ENCODE measurements at regions not wholly inside any gene's neighbourhood (a gene's known extent, or its start where the extent isn't known, plus 50 kb on each side); places are given as distances from the start of the nearest gene placed in this dataset.
"Not testable (repeated sequence)": the region's sequence is repeated elsewhere in the genome, so short reads cannot be mapped to it uniquely, and the experiment has no call there.

GRCh38 chr13:76286178-76286577, 600.0 kb downstream of the KCTD12 start:
- H3K27me3 Mint-ChIP-seq (ENCODE audit: unreplicated experiment) = peaks cover 7% of the 10 kb centered on the region
- peaks cover 17% of the 10 kb centered on the region for H3K4me1 Mint-ChIP-seq (ENCODE audit: unreplicated experiment)
- no peak overlapping the region for H3K4me3 Mint-ChIP-seq (ENCODE audit: unreplicated experiment)
- no peak for TF ChIP-seq CTCF (IDR thresholded peaks at IDR 0.05)
- peak overlapping the region; percentile 54 for H3K27ac Mint-ChIP-seq (ENCODE audit: unreplicated experiment)
- peaks cover 8% of the 10 kb centered on the region for H3K9me3 Mint-ChIP-seq (ENCODE audit: unreplicated experiment)
- DNase-seq (ENCODE audit: extremely low spot score, unreplicated experiment) = no peak
- no peaks in the 10 kb centered on the region for H3K36me3 Mint-ChIP-seq (ENCODE audit: unreplicated experiment)

GRCh38 chr13:76285463-76285862, 600.7 kb downstream of the KCTD12 start:
- DNase-seq (ENCODE audit: extremely low spot score, unreplicated experiment) = no peak
- H3K9me3 Mint-ChIP-seq (ENCODE audit: unreplicated experiment) = peaks cover 8% of the 10 kb centered on the region
- no peaks in the 10 kb centered on the region for H3K36me3 Mint-ChIP-seq (ENCODE audit: unreplicated experiment)
- peaks cover 7% of the 10 kb centered on the region for H3K27me3 Mint-ChIP-seq (ENCODE audit: unreplicated experiment)
- no peak overlapping the region for H3K4me3 Mint-ChIP-seq (ENCODE audit: unreplicated experiment)
- TF ChIP-seq CTCF (IDR thresholded peaks at IDR 0.05) = no peak
- H3K4me1 Mint-ChIP-seq (ENCODE audit: unreplicated experiment) = peaks cover 17% of the 10 kb centered on the region
- H3K27ac Mint-ChIP-seq (ENCODE audit: unreplicated experiment) = peak overlapping the region; percentile 54

GRCh38 chr13:76279766-76280165, 606.4 kb downstream of the KCTD12 start:
- H3K36me3 Mint-ChIP-seq (ENCODE audit: unreplicated experiment); H3K4me1 Mint-ChIP-seq (ENCODE audit: unreplicated experiment); DNase-seq (ENCODE audit: extremely low spot score, unreplicated experiment); H3K27ac Mint-ChIP-seq (ENCODE audit: unreplicated experiment); H3K9me3 Mint-ChIP-seq (ENCODE audit: unreplicated experiment); H3K4me3 Mint-ChIP-seq (ENCODE audit: unreplicated experiment): not testable (repeated sequence)
- H3K27me3 Mint-ChIP-seq (ENCODE audit: unreplicated experiment) = peaks cover 25% of the 10 kb centered on the region

GRCh38 chr13:76271728-76272232, 614.4 kb downstream of the KCTD12 start:
- peaks cover 23% of the 10 kb centered on the region for H3K27me3 Mint-ChIP-seq (ENCODE audit: unreplicated experiment)
- H3K4me1 Mint-ChIP-seq (ENCODE audit: unreplicated experiment) = peaks cover 15% of the 10 kb centered on the region
- no peak for DNase-seq (ENCODE audit: extremely low spot score, unreplicated experiment)
- H3K9me3 Mint-ChIP-seq (ENCODE audit: unreplicated experiment) = peaks cover 11% of the 10 kb centered on the region
- no peaks in the 10 kb centered on the region for H3K36me3 Mint-ChIP-seq (ENCODE audit: unreplicated experiment)
- no peak for TF ChIP-seq CTCF (IDR thresholded peaks at IDR 0.05)
- no peak overlapping the region for H3K4me3 Mint-ChIP-seq (ENCODE audit: unreplicated experiment)
- no peak overlapping the region for H3K27ac Mint-ChIP-seq (ENCODE audit: unreplicated experiment)

GRCh38 chr13:76268307-76268706, 617.9 kb downstream of the KCTD12 start:
- Mint-ChIP-seq H3K9me3 (ENCODE audit: unreplicated experiment) (peaks cover 11% of the 10 kb centered on the region), H3K4me1 (ENCODE audit: unreplicated experiment) (peaks cover 20% of the 10 kb centered on the region)
- H3K4me3 Mint-ChIP-seq (ENCODE audit: unreplicated experiment) = not testable (repeated sequence)

GRCh38 chr13:76267216-76267615, 619.0 kb downstream of the KCTD12 start:
- Mint-ChIP-seq H3K4me3 (ENCODE audit: unreplicated experiment) (no peak overlapping the region), H3K4me1 (ENCODE audit: unreplicated experiment) (peaks cover 17% of the 10 kb centered on the region)
- TF ChIP-seq CTCF (IDR thresholded peaks at IDR 0.05) = no peak

More at GRCh38 chr13:76268307-76268706, 617.9 kb downstream of the KCTD12 start:
- not testable (repeated sequence) for H3K36me3 Mint-ChIP-seq (ENCODE audit: unreplicated experiment); H3K27ac Mint-ChIP-seq (ENCODE audit: unreplicated experiment); DNase-seq (ENCODE audit: extremely low spot score, unreplicated experiment)
- H3K27me3 Mint-ChIP-seq (ENCODE audit: unreplicated experiment) = peaks cover 17% of the 10 kb centered on the region

More at GRCh38 chr13:76267216-76267615, 619.0 kb downstream of the KCTD12 start:
- H3K27me3 Mint-ChIP-seq (ENCODE audit: unreplicated experiment) = peaks cover 10% of the 10 kb centered on the region
- H3K36me3 Mint-ChIP-seq (ENCODE audit: unreplicated experiment) = no peaks in the 10 kb centered on the region
- peaks cover 2% of the 10 kb centered on the region for H3K9me3 Mint-ChIP-seq (ENCODE audit: unreplicated experiment)
- DNase-seq (ENCODE audit: extremely low spot score, unreplicated experiment) = no peak
- H3K27ac Mint-ChIP-seq (ENCODE audit: unreplicated experiment) = no peak overlapping the region
